ENCODE measurements at regions not wholly inside any gene's neighbourhood (a gene's known extent, or its start where the extent isn't known, plus 50 kb on each side); places are given as distances from the start of the nearest gene placed in this dataset.

GRCh38 chr18:37658894-37659293 lies 93.3 kb upstream of the CELF4 start:
- Histone ChIP-seq H3K4me3 (no peak overlapping the region), H3K9me3 (no peaks in the 10 kb centered on the region), H3K36me3 (no peaks in the 10 kb centered on the region), H3K27me3 (no peaks in the 10 kb centered on the region)
- no peak for DNase-seq

DNA sequence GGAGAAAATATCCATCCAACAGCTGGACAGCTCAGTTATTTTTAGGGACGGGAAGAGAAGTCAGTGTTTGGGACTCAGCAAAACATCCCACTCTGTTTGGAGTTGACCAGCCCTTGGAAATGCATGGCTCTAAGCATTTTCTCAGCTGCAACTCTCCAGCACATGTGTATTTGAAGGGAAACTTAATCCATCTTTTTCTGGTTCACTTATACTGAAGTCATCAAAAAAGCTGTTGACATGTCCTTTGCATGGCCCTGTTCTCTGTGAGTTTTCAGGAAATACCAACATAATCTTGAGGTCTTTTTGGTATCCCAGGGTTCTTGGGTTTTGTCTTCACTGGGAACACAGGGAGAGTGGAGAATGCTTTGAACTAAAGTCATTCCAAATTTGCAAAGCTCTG lies 91.9 kb upstream of the CELF4 start:
- Histone ChIP-seq H3K27me3 (no peaks in the 10 kb centered on the region), H3K4me3 (no peak overlapping the region), H3K36me3 (no peaks in the 10 kb centered on the region), H3K9me3 (no peaks in the 10 kb centered on the region)
- DNase-seq, result no peak

- H3K4me3 ChIP-seq, result no peak overlapping the region
- DNase-seq, result no peak
- H3K9me3 ChIP-seq, result no peaks in the 10 kb centered on the region
- H3K27me3 ChIP-seq, result no peaks in the 10 kb centered on the region
- H3K36me3 ChIP-seq, result no peaks in the 10 kb centered on the region
Measured at GRCh38 chr18:37654731-37655369, 89.3 kb upstream of the CELF4 start.

- Histone ChIP-seq H3K4me3 (no peak overlapping the region), H3K36me3 (no peaks in the 10 kb centered on the region), H3K27me3 (no peaks in the 10 kb centered on the region), H3K9me3 (no peaks in the 10 kb centered on the region)
- DNase-seq, result no peak
Measured at GRCh38 chr18:37654034-37654433, 88.4 kb upstream of the CELF4 start.

DNA sequence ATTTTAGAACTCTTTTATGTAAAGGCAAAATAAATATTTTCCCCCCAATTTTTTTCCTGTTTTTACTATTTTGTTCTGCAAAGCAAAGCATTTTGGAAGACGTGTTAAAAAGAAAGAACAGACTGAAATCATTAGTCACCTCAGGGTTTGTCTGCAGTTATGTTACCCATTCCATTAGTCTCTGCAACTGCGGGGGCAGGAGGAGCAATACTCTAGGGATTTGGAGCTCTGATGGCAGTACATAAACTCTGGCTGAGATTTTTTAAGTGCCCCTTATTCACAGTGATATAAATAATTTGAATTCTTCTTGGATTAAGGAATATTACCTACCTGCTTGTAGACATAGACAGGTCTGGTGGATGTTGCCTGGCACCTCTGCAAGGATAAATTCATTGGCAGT lies 88.0 kb upstream of the CELF4 start:
- no peaks in the 10 kb centered on the region for H3K36me3 ChIP-seq
- DNase-seq, result no peak
- H3K27me3 ChIP-seq, result no peaks in the 10 kb centered on the region
- H3K4me3 ChIP-seq, result no peak overlapping the region
- no peaks in the 10 kb centered on the region for H3K9me3 ChIP-seq

GRCh38 chr18:37649930-37650329 lies 84.3 kb upstream of the CELF4 start:
- H3K36me3 ChIP-seq, result no peaks in the 10 kb centered on the region
- H3K27me3 ChIP-seq, result no peaks in the 10 kb centered on the region
- no peaks in the 10 kb centered on the region for H3K9me3 ChIP-seq
- H3K4me3 ChIP-seq, result no peak overlapping the region
- DNase-seq, result no peak

- no peaks in the 10 kb centered on the region for H3K27me3 ChIP-seq
- no peak for DNase-seq
- H3K36me3 ChIP-seq, result no peaks in the 10 kb centered on the region
- no peaks in the 10 kb centered on the region for H3K9me3 ChIP-seq
- no peak overlapping the region for H3K4me3 ChIP-seq
Measured at GRCh38 chr18:37649416-37649815, 83.8 kb upstream of the CELF4 start.

GRCh38 chr18:37641573-37641972 lies 76.0 kb upstream of the CELF4 start:
- Histone ChIP-seq H3K9me3 (no peaks in the 10 kb centered on the region), H3K4me3 (no peak overlapping the region)
- DNase-seq, result no peak

GRCh38 chr18:37640504-37640903 lies 74.9 kb upstream of the CELF4 start:
- H3K36me3 ChIP-seq, result no peaks in the 10 kb centered on the region
- no peaks in the 10 kb centered on the region for H3K9me3 ChIP-seq
- no peak for DNase-seq
- no peak overlapping the region for H3K4me3 ChIP-seq
- H3K27me3 ChIP-seq, result no peaks in the 10 kb centered on the region

More at GRCh38 chr18:37641573-37641972, 76.0 kb upstream of the CELF4 start:
- no peaks in the 10 kb centered on the region for H3K36me3 ChIP-seq
- no peaks in the 10 kb centered on the region for H3K27me3 ChIP-seq

DNA sequence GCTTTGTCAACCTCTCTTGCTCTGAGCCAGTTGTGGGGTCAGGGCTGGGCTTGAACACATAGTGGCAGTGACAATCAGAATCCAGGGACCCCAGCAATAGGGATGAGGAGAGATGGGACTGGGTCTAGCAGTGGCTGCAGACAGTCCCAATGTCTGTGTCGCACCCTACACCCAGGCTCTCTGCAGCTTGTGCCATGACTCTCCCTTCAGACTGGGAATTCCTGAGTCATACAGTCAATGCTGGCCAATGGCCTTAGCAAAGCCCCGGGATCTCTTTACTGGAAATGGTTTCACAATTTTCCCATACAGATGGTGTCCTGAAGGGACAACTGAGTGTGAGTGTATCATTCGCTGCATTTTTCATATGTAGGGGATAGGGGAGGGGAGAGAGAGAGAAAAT lies 74.2 kb upstream of the CELF4 start:
- Histone ChIP-seq H3K36me3 (no peaks in the 10 kb centered on the region), H3K9me3 (no peaks in the 10 kb centered on the region), H3K4me3 (no peak overlapping the region), H3K27me3 (no peaks in the 10 kb centered on the region)
- DNase-seq, result no peak

DNA sequence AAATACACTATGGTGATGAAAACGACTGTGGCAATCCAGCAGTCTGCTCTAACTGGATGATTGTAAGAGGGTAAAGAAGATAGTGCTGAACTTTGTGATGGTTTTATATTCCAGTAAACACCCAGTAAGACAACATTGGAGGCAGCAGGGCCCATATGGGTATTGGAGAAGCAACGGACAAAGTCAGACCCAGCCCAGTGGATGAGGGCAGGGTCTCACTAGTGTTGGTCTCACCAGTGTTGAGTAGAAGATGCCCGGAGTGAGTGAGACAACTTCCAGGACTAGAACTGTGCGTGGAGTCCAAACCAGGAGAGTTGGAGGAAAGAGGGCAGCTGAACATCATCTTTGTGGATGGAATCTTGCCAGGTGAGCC lies 71.9 kb upstream of the CELF4 start:
- Histone ChIP-seq H3K4me3 (no peak overlapping the region), H3K36me3 (no peaks in the 10 kb centered on the region), H3K27me3 (no peaks in the 10 kb centered on the region), H3K9me3 (no peaks in the 10 kb centered on the region)
- no peak for DNase-seq

- no peaks in the 10 kb centered on the region for H3K27me3 ChIP-seq
- no peaks in the 10 kb centered on the region for H3K9me3 ChIP-seq
- no peaks in the 10 kb centered on the region for H3K36me3 ChIP-seq
- no peak overlapping the region for H3K4me3 ChIP-seq
- no peak for DNase-seq
Measured at GRCh38 chr18:37636831-37637477, 71.4 kb upstream of the CELF4 start.

GRCh38 chr18:37634516-37634915 lies 68.9 kb upstream of the CELF4 start:
- Histone ChIP-seq H3K4me3 (no peak overlapping the region), H3K9me3 (no peaks in the 10 kb centered on the region), H3K27me3 (no peaks in the 10 kb centered on the region), H3K36me3 (no peaks in the 10 kb centered on the region)
- DNase-seq, result no peak

GRCh38 chr18:37631422-37631821 lies 65.8 kb upstream of the CELF4 start:
- H3K27me3 ChIP-seq, result no peaks in the 10 kb centered on the region
- no peak for DNase-seq
- H3K4me3 ChIP-seq, result no peak overlapping the region
- no peaks in the 10 kb centered on the region for H3K36me3 ChIP-seq
- H3K9me3 ChIP-seq, result no peaks in the 10 kb centered on the region

DNA sequence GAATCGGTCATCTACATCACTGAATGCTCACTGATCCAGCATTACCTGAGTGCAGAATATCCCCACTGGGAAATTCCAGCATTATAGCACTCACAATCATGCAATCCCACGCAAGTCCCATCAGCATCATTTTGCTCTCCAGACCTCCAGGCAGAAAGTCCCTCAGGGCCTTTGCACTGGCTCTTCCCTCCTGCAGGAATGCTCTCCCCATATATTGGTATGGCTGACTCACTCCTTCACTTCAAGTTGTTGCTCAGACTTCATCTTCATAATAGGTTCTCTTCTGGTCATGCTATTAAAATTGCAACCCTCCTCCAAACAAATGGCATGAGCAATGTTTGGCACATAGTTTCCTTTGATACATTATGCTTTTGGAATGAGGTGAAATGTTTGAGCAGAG lies 64.7 kb upstream of the CELF4 start:
- Histone ChIP-seq H3K27me3 (no peaks in the 10 kb centered on the region), H3K9me3 (no peaks in the 10 kb centered on the region), H3K4me3 (no peak overlapping the region), H3K36me3 (no peaks in the 10 kb centered on the region)
- no peak for DNase-seq

GRCh38 chr18:37628470-37629220 lies 63.0 kb upstream of the CELF4 start:
- Histone ChIP-seq H3K27me3 (no peaks in the 10 kb centered on the region), H3K36me3 (no peaks in the 10 kb centered on the region), H3K4me3 (no peak overlapping the region), H3K9me3 (no peaks in the 10 kb centered on the region)
- no peak for DNase-seq

DNA sequence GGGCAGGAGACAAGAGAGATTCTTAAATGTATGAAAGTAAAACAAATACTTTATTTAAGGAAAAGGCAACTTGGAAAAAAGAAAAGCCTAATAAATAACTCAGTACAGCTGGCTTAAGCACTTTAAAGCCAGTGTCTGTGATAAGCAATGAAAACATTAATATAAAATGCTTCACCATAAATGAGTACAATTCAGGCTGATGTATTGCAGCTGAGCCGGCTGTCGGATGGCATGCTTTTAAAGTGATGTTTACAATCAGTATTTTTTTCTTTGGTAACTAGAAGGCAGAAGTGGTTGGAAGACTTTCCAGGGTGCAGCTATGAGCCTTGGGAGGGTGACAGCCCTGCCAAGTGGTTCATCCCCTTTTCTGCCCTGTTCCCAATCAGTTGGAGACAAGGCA lies 58.7 kb upstream of the CELF4 start:
- no peaks in the 10 kb centered on the region for H3K9me3 ChIP-seq
- H3K27me3 ChIP-seq, result no peaks in the 10 kb centered on the region
- no peaks in the 10 kb centered on the region for H3K36me3 ChIP-seq
- DNase-seq, result no peak
- no peak overlapping the region for H3K4me3 ChIP-seq

- H3K9me3 ChIP-seq, result no peaks in the 10 kb centered on the region
- no peaks in the 10 kb centered on the region for H3K27me3 ChIP-seq
- no peak for DNase-seq
- H3K36me3 ChIP-seq, result no peaks in the 10 kb centered on the region
- no peak overlapping the region for H3K4me3 ChIP-seq
Measured at GRCh38 chr18:37619964-37620363, 54.4 kb upstream of the CELF4 start.

Data from MG63 (cell line).